Activated effector memory CD4-positive, alpha-beta T cell treated with Interleukin-2 at 50 U/mL for 16 hours (primary cell): ENCODE measurements at regions not wholly inside any gene's neighbourhood (a gene's known extent, or its start where the extent isn't known, plus 50 kb on each side); places are given as distances from the start of the nearest gene placed in this dataset.
"Not testable (repeated sequence)": the region's sequence is repeated elsewhere in the genome, so short reads cannot be mapped to it uniquely, and the experiment has no call there.

Source experiments
- DNase-seq: peaks from one replicate; pipeline ENCODE4 v3.0.0-alpha.2; 2020

GRCh38 chr4:163697121-163697520 lies 202.6 kb downstream of the TMA16 start:
- DNase-seq: no peak

DNA sequence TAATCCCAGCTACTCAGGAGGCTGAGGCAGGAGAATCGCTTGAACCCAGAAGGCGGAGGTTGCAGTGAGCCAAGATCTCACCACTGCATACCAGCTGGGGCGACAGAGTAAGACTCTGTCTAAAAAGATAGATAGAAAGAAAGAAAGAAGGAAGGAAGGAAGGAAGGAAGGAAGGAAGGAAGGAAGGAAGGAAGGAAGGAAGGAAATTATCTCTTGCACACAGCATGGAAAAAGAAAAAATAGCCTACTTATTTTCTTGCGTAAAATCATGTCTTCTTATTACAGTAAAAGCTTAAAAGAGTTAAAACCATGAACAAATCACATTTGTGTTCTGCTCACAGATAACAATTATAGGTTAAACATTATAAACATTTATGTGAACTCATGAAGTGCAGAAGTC lies 205.9 kb downstream of the TMA16 start:
- DNase-seq: not testable (repeated sequence)

DNA sequence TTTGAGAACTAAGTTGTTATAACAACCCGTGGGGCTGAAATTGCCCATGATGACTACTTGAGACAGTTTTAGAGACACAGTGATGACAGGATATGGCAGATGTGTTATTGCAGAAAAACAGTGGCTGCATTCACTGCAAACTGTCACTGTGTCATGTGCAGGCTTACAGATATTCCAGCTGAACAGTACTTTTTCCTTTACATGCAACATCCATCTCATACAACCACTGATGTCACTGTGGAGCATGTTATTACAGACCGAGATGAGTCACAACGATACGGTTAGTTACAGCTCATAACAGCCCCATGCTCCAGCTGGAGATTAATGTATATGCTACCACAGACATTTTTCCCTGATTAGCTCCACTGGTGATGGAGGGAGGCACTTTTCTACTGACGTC lies 207.4 kb downstream of the TMA16 start:
- no peak for DNase-seq

DNA sequence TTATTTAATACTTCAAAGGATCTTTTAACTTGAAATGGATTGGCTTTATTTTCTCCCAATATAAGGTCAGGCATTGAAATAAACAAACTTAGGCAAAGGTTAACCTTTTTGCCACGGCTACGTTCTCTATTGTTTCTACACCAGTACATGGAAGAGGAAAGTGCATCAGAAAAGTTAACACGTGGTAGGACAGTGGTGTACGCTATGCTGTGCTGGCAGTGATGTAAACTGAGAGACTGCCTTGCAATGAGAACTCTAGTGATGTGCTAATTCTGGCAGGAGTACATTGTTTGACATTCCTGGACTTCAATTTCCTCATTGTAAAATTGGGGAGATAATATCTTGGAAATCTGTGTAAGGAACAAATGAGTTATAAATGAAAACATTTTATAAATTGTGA lies 208.2 kb downstream of the TMA16 start:
- no peak for DNase-seq

DNA sequence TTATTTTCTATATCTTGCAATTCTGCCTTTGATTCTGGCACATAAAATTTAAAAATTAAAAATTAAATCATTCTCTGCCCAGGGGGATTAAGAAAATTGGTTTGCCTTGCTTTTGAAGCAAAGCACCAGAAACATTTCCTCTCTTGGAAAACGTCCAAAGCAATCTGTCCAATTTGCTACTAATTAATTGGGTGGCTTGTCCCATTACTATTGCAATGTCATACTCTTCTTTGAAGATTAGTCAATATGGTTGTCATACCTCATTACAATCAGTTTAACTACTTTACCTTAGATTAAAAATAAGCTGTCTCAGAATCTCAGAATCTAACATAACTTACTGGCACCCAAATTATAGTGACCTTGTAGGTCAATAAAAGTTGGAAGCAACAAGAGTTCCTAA lies 208.8 kb downstream of the TMA16 start:
- DNase-seq: no peak

GRCh38 chr4:163707873-163708272 lies 213.4 kb downstream of the TMA16 start:
- DNase-seq: no peak

DNA sequence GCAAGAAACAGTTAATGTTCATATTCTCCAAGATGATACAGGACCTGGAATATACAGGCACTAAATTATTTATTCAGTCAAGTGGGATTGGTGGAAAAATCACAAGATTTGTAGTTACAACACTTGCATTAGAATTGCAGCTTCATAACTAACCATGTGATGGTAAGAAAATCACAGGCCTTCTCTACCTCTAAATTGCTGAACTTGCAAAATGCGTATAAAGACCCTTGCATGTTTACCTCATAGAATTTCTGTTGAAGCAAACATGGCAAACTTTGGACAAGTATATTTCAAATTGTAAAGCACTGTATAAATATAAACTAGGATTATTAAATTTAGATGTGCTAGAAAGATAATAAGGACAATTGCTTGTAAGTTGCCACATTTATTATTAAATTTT lies 215.1 kb downstream of the TMA16 start:
- DNase-seq: no peak

DNA sequence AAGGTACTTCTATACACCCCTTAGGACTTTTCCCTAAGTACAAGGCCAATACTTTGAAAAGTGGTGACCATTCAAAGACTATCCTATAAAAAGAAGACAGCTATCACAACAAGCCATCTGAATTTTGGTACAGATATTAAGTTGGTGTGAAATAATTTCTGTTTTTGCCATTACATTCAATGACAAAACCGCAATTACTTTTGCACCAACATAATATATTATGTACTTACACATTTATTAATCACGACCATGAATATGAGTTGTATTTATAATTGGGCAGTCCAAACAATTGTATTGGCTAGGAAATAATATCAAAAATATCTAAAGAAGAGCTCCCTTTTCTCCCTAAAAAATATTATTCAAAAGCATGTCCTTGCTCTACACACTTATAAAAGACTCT lies 215.7 kb downstream of the TMA16 start:
- no peak for DNase-seq

DNA sequence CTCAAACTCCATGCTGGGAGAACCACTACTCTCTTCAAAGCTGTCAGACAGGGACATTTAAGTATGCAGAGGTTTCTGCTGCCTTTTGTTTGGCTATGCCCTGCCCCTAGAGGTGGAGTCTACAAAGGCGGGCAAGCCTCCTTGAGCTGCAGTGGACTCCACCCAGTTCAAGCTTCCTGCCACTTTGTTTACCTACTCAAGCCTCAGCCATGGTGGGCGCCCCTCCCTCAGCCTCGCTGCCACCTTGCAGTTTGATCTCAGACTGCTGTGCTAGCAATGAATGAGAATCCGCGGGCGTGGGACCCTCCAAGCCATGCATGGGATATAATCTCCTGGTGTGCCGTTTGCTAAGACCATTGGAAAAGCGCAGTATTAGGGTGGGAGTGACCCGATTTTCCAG lies 230.0 kb downstream of the TMA16 start:
- DNase-seq: not testable (repeated sequence)

GRCh38 chr4:163726641-163727040 lies 232.2 kb downstream of the TMA16 start:
- DNase-seq: no peak

- no peak for DNase-seq
These were observed 236.6 kb downstream of the TMA16 start for GRCh38 chr4:163731071-163731470.

- no peak for DNase-seq
These were observed 238.0 kb downstream of the TMA16 start for GRCh38 chr4:163732473-163732872.

- DNase-seq: no peak
These were observed 242.4 kb downstream of the TMA16 start for GRCh38 chr4:163736876-163737275.

- not testable (repeated sequence) for DNase-seq
These were observed 243.4 kb downstream of the TMA16 start for GRCh38 chr4:163737846-163738245.

GRCh38 chr4:163738521-163738920 lies 244.0 kb downstream of the TMA16 start:
- no peak for DNase-seq

DNA sequence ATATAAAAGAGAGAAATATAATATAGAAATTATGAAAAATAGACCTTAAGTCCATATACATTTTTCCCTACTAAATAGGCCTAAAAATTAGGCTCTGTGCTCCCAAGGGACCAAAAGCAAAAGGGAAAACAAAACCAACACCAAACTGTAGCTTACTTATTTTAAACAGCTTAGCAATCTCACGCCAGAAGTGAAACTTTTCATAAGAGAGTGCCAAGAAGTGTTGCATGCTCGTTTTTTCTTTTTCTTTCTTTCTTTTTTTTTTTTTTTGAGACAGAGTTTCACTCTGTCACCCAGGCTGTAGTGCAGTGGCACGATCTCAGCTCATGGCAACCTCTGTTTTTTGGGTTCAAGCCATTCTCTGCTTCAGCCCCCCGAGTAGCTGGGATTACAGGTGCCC lies 250.4 kb downstream of the TMA16 start:
- no peak for DNase-seq

GRCh38 chr4:163747293-163747692 lies 252.8 kb downstream of the TMA16 start:
- DNase-seq: no peak

- no peak for DNase-seq
These were observed 253.4 kb downstream of the TMA16 start for GRCh38 chr4:163747886-163748285.

DNA sequence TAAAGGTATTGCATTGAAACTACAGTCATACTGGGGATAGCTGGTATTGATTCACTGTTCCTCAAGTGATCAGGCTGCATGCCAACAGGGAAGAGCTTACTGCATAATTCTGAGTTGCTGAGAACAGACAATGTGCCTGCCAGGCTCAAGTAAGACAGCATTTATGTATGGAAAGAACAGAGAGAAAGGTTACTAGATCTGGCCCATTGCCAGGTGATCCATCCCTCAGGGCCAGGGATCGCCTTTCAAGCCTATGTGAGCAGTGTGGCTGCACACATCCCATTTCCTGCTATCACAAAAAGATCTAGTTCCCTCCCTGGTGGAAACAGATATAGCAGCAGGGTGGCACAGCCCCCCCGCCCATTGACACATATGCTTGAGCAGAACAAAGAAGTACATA lies 254.0 kb downstream of the TMA16 start:
- no peak for DNase-seq

GRCh38 chr4:163755013-163755412 lies 260.5 kb downstream of the TMA16 start:
- no peak for DNase-seq

DNA sequence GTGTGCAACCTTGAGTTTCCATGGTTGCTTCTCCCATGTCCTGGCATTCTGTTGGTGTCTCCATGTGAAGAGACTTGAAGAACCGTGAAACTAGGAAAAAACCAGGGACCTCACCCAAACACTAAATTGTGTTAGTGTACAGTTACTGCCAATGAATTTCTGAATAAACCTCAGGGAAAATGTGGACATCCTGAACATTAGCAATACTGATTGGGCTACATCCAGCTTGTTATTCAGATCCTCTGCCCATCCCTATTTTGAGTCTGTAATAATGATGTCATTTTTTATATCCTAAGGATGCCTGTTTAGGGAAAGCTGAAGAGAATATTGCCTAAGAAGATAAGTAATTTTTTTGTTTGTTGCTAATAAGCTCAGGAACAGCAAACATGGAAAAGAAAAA lies 262.7 kb downstream of the TMA16 start:
- no peak for DNase-seq

DNA sequence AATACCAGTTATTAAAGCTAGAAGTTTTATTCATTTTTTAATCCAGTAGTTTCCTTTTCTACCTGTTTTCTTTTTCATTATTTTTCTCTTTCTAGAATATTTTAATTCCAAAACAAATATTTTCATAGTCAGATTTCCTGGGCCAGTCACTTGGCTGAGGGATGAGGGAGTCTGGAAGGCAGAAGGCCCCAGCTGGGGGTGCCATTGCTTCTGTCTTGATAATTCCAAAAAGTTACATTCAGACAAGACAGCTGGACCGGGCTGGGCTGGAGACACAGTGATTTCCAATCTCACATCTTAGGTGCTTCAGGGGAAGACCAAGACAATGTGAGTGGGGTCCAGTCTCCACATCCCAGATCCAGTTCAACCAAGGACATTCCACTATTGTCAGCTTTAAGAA lies 263.5 kb downstream of the TMA16 start:
- DNase-seq: no peak

GRCh38 chr4:163762741-163763140 lies 268.3 kb downstream of the TMA16 start:
- no peak for DNase-seq

DNA sequence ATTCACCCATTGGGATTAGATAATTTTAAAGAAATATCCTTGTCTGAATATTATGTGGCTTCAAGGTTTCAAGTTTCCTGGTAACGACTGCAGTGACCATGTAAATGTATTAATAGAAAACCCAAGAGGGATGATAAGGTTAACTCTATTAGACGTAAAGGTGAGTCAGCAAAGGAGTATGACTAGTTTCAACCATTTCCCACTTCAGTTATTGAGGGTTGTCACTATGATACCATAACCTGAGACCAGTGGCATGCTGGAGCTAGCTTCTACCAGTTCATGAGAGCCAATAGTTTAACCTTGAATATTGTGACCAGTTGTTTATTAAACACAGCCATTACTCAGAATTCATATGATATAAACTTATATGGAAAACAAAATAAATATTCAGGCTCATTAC lies 270.1 kb downstream of the TMA16 start:
- DNase-seq: no peak

- no peak for DNase-seq
These were observed 273.5 kb downstream of the TMA16 start for GRCh38 chr4:163768014-163768413.

- no peak for DNase-seq
These were observed 277.7 kb downstream of the TMA16 start for GRCh38 chr4:163772238-163772637.
